Heart left ventricle (tissue), 16 donors: ENCODE measurements at regions not wholly inside any gene's neighbourhood (a gene's known extent, or its start where the extent isn't known, plus 50 kb on each side); places are given as distances from the start of the nearest gene placed in this dataset.

ENCODE experiments used
- ATAC-seq, 4 donors: fragments of 200-7000 bp; cut with Tn5 transposase; one replicate each; pipeline ENCODE4 v1.9.1; 2020 to 2022; ENCODE audit warnings: moderate library complexity in 4 of 4, mild to moderate bottlenecking in 3 of 4, moderate number of reproducible peaks in 1 of 4
- DNase-seq, 5 donors: peaks; one replicate each; pipeline ENCODE4 v3.0.0-alpha.2; 2020
- H3K27ac ChIP-seq, 12 donors: fragments of 200-600 bp; sonication (generic) in 4 of 12; one replicate each; pipeline versions ENCODE4 v1.5.0 to v1.8.0; 2016 to 2022; ENCODE audit warnings: mild to moderate bottlenecking in 2 of 12
- H3K27me3 ChIP-seq, 9 donors: fragments of 200-600 bp; sonication (generic) in 2 of 9; one replicate each; pipeline versions ENCODE4 v1.5.1 to v1.8.0; 2016 to 2022; ENCODE audit warnings: mild to moderate bottlenecking in 3 of 9
- H3K36me3 ChIP-seq, 9 donors: fragments of 200-600 bp; sonication (generic) in 2 of 9; one replicate each; pipeline versions ENCODE4 v1.5.0 to v1.8.0; 2018 to 2022; ENCODE audit warnings: mild to moderate bottlenecking in 2 of 9
- H3K4me1 ChIP-seq, 12 donors: fragments of 200-600 bp; sonication (generic) in 4 of 12; one replicate each; pipeline versions ENCODE4 v1.5.0 to v1.8.0; 2016 to 2022; ENCODE audit warnings: mild to moderate bottlenecking in 3 of 12
- H3K4me3 ChIP-seq, 12 donors: fragments of 200-600 bp; sonication (generic) in 4 of 12; one replicate each; pipeline versions ENCODE4 v1.5.0 to v1.8.0; 2017 to 2022; ENCODE audit warnings: mild to moderate bottlenecking in 9 of 12, moderate library complexity in 4 of 12
- H3K9me3 ChIP-seq, 12 donors: fragments of 200-600 bp; sonication (generic) in 4 of 12; one replicate each; pipeline versions ENCODE4 v1.5.0 to v1.8.0; 2016 to 2022; ENCODE audit warnings: mild to moderate bottlenecking in 1 of 12
- CTCF ChIP-seq, 12 donors: fragments of 200-600 bp; sonication (generic) in 4 of 12; IDR thresholded peaks; one replicate each; pipeline versions ENCODE4 v1.5.0 to v1.8.0; 2018 to 2022; ENCODE audit warnings: antibody characterized with exemption in 12 of 12, mild to moderate bottlenecking in 5 of 12
- POLR2A ChIP-seq, 2 donors: fragments of 450-650 bp; IDR thresholded peaks; one replicate each; pipeline ENCODE4 v1.6.1; 2017; ENCODE audit warnings: antibody characterized with exemption in 2 of 2, mild to moderate bottlenecking in 2 of 2, moderate library complexity in 2 of 2
- WGBS, 4 donors: extraction: QIAGEN DNeasy Blood & Tissue Kit in 2 of 4; methylation state at CpG; one replicate each; pipeline versions ENCODE4 v1.1.5 to v1.1.7; 2013 to 2018; 5-methylcytosine and 5-hydroxymethylcytosine counted together
- intact Hi-C, 10 donors: fragments of 100-400 bp; cut with DNase I; formaldehyde crosslinking; loops; one replicate each; pipeline versions ENCODE4 v1.11.1 to v1.14.2; 2022
- donor health status: ischemic (EF 13 %, LVEDD 7.1; RV severe dilation, severe dysfunction).
- donor health status: healthy with polysubstance abuse.
- donor health status: DM: no; HTN: yes; CAD: no.
- donor health status: DM: no; HTN: no; CAD: no.
- donor health status: ischemic (EF 25% LVEDD 6.9; RV normal size, moderate dysfunction).
- donor health status: ischemic (EF 25% LVEDD 5.7; RV mildly dilated, moderate dysfunction).
- donor health status: healthy.
- donor health status: DM: yes; HTN: yes; CAD: no.
- donor health status: ischemic (EF 35%, LVEDD 5.7; RV mildly dilated, moderate dysfunction).
- donor health status: nonischemic (EF 11% LVEDD 7.7; RV severe dilation, severe dysfunction).
- donor health status: DM: yes; HTN: yes; CAD: no.
- donor health status: PGD.
- donor health status: ischemic (EF 29% LVEDD 5.4; RV normal size, mild dysfunction).
- donor health status: nonischemic (EF 23%, LVEDD 6.1; RV moderate dilation, normal function).

GRCh38 chr5:167528651-167529050, 762.8 kb upstream of the WWC1 start:
- H3K9me3 ChIP-seq, result no peaks in the 10 kb centered on the region
- no peak for TF ChIP-seq POLR2A (IDR thresholded peaks at IDR 0.05)
- TF ChIP-seq CTCF (IDR thresholded peaks at IDR 0.05), result no peak
- ATAC-seq (no peak), DNase-seq (no peak)
- intact Hi-C loops, result no loop called here
- peaks cover 0 to 4% (median 0%) of the 10 kb centered on the region in 9 donors for H3K27me3 ChIP-seq
- H3K27ac ChIP-seq, result no peak overlapping the region
- 52 to 62% (median 60%) methylated on average over 6 of the region's 6 CpGs for WGBS, 4 donors
- no peaks in the 10 kb centered on the region for H3K36me3 ChIP-seq
- H3K4me1 ChIP-seq, result no peaks in the 10 kb centered on the region
- no peak overlapping the region for H3K4me3 ChIP-seq

- no peak for TF ChIP-seq POLR2A (IDR thresholded peaks at IDR 0.05)
- no peak for TF ChIP-seq CTCF (IDR thresholded peaks at IDR 0.05)
- no peak for DNase-seq
- intact Hi-C loops, result no loop called here
- no peak overlapping the region for H3K4me3 ChIP-seq
- no peaks in the 10 kb centered on the region for H3K4me1 ChIP-seq
- no peak for ATAC-seq
- no peak overlapping the region for H3K27ac ChIP-seq
- peaks cover 0 to 4% (median 0%) of the 10 kb centered on the region in 9 donors for H3K27me3 ChIP-seq
- WGBS, 4 donors, result 69 to 78% (median 73%) methylated on average over 8 to 13 of the region's 13 CpGs
- H3K36me3 ChIP-seq, result no peaks in the 10 kb centered on the region
- no peaks in the 10 kb centered on the region for H3K9me3 ChIP-seq
Measured at GRCh38 chr5:167530548-167530947, 760.9 kb upstream of the WWC1 start.

- TF ChIP-seq CTCF (IDR thresholded peaks at IDR 0.05) (no peak), POLR2A (IDR thresholded peaks at IDR 0.05) (no peak)
- Histone ChIP-seq H3K4me3 (no peak overlapping the region), H3K36me3 (no peaks in the 10 kb centered on the region), H3K9me3 (no peaks in the 10 kb centered on the region), H3K27ac (no peak overlapping the region), H3K4me1 (no peaks in the 10 kb centered on the region), H3K27me3 (no peaks in the 10 kb centered on the region)
- DNase-seq (no peak), ATAC-seq (no peak)
- intact Hi-C loops, result no loop called here
- WGBS, 4 donors, result 70 to 81% (median 73%) methylated on average over 11 of the region's 11 CpGs
Measured at GRCh38 chr5:167533814-167534795, 757.3 kb upstream of the WWC1 start.

GRCh38 chr5:167539747-167540146, 751.7 kb upstream of the WWC1 start:
- Histone ChIP-seq H3K36me3 (no peaks in the 10 kb centered on the region), H3K9me3 (no peaks in the 10 kb centered on the region), H3K27me3 (peaks cover 0 to 3% (median 0%) of the 10 kb centered on the region in 9 donors), H3K4me3 (no peak overlapping the region), H3K4me1 (no peaks in the 10 kb centered on the region), H3K27ac (no peak overlapping the region)
- TF ChIP-seq POLR2A (IDR thresholded peaks at IDR 0.05) (no peak), CTCF (IDR thresholded peaks at IDR 0.05) (no peak)
- intact Hi-C loops, result no loop called here
- no peak for ATAC-seq
- DNase-seq, result no peak
- WGBS, 4 donors, result 83 to 86% (median 86%) methylated on average over 5 of the region's 5 CpGs
